ENCODE measurements at regions not wholly inside any gene's neighbourhood (a gene's known extent, or its start where the extent isn't known, plus 50 kb on each side); places are given as distances from the start of the nearest gene placed in this dataset.

DNA sequence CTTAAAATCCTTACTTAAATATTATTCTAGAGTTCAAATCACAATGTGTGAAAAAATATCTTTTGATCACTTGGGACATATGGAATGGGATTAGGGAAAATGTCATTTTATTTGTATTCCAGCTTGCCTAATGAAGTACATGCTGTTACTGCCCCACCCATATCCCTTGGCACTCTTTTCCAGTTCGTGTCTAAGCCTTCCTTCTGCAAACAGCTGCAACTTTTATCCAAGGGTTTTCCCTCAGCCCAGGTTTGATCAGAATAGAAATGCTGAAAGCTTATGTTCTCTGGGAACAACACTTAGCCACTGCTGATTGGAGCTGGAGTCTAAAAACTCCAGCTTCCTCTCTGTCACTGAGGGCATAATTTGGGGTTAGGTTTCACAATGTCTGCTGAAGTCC is 214.1 kb upstream of the FAM3C start:
- TF ChIP-seq POLR2AphosphoS5 (IDR thresholded peaks at IDR 0.05; ENCODE audit: borderline replicate concordance, low read depth, low read length) (no peak), FOXP2 (optimal IDR thresholded peaks at IDR 0.05; ENCODE audit: control extremely low read depth, extremely low read length, insufficient read depth) (no peak), EZH2 (IDR thresholded peaks at IDR 0.05) (no peak)

Data from SK-N-MC (cell line).